BLaER1 (cell line): ENCODE measurements at regions not wholly inside any gene's neighbourhood (a gene's known extent, or its start where the extent isn't known, plus 50 kb on each side); places are given as distances from the start of the nearest gene placed in this dataset.
A peak's percentile ranks its signal among the peaks of the same experiment; 100 is the strongest.

Experiments
- H3K27ac ChIP-seq: shearing (Covaris generic); formaldehyde crosslinking; 2 replicates; pipeline ENCODE4 v1.8.1; 2022
- H3K27me3 ChIP-seq: shearing (Covaris generic); formaldehyde crosslinking; 2 replicates; pipeline ENCODE4 v1.8.1; 2022
- H3K36me3 ChIP-seq: shearing (Covaris generic); formaldehyde crosslinking; 2 replicates; pipeline ENCODE4 v1.8.1; 2022
- H3K4me1 ChIP-seq: shearing (Covaris generic); formaldehyde crosslinking; 2 replicates; pipeline ENCODE4 v1.8.1; 2022
- H3K4me2 ChIP-seq: shearing (Covaris generic); formaldehyde crosslinking; 2 replicates; pipeline ENCODE4 v1.8.1; 2022
- H3K4me3 ChIP-seq: shearing (Covaris generic); formaldehyde crosslinking; 2 replicates; pipeline ENCODE4 v1.8.1; 2022
- H3K9ac ChIP-seq: shearing (Covaris generic); formaldehyde crosslinking; 2 replicates; pipeline ENCODE4 v1.8.1; 2022
- H3K9me3 ChIP-seq: shearing (Covaris generic); formaldehyde crosslinking; 2 replicates; pipeline ENCODE4 v1.8.1; 2022
- H4K20me1 ChIP-seq: shearing (Covaris generic); formaldehyde crosslinking; 2 replicates; pipeline ENCODE4 v1.8.1; 2022
- Cebpa-rat ChIP-seq: shearing (Covaris generic); IDR thresholded peaks from 2 replicates; pipeline ENCODE4 v1.8.1; 2022

DNA sequence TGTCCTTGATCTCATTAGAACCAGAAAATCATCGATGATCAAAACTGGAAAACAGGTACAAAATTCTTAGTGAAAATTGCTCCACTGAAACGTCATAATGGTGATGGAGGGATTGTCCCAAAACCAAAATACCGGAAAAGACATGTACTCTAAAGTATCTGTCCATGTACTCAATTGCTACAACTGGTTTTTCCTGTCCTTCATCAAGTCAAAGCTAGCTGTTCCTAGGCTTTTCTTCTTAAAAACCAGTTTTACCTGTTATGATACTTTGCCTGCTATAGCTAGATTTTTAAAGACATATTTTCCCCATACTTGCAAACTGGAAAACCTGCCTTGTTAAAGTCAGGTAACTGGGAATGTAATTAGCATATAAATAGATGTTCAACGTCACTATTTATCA is 50.5 kb upstream of the LRRC1 start:
- Histone ChIP-seq H3K4me3 (no peak overlapping the region), H3K4me2 (no peak overlapping the region), H3K9ac (no peak overlapping the region), H3K4me1 (no peaks in the 10 kb centered on the region), H3K9me3 (no peaks in the 10 kb centered on the region), H4K20me1 (no peaks in the 10 kb centered on the region), H3K27ac (no peak overlapping the region), H3K27me3 (no peaks in the 10 kb centered on the region), H3K36me3 (no peaks in the 10 kb centered on the region)
- TF ChIP-seq Cebpa-rat, result no peak

DNA sequence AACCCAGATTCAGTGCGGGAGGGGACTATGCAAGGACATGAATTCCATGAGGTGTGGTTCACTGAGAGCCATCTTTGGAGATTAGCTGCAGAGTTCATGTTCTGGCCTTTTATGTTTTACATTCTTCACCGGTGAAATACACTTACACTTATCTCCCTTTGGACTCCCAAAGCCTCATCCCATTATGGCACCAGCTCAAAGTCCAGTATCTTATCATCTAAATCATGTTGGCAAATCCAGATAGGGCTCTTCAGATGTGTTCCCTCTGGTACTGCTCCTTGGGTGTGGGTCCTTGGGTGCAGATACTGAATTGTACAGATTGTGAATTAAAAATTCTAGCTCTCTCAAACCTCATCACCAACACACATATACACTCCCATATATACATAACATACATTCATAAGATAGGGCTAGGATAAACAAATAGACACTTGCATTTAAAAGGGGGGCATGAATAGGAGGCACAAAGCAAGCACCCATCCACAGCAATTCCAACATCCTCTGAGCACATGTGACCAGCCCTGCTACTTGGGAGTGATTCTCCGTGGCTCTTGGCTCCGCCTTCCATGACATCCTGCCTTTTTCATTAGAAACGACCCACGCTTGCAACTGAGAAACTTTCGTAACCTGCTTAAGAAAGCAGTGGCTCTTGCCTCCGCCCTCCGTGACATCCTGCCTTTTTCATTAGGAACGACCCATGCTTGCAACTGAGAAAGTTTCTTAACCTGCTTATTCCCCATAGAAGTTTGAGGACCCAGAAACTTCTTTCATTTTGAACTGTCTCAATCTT is 53.6 kb upstream of the LRRC1 start:
- H3K27ac ChIP-seq, result no peak overlapping the region
- no peaks in the 10 kb centered on the region for H3K9me3 ChIP-seq
- no peaks in the 10 kb centered on the region for H3K36me3 ChIP-seq
- no peaks in the 10 kb centered on the region for H3K27me3 ChIP-seq
- peaks cover under 1% of the 10 kb centered on the region; the same call in 1 of the 2 replicates for H3K4me1 ChIP-seq
- H3K4me2 ChIP-seq, result no peak overlapping the region
- H3K9ac ChIP-seq, result no peak overlapping the region
- H4K20me1 ChIP-seq, result no peaks in the 10 kb centered on the region
- no peak for TF ChIP-seq Cebpa-rat
- H3K4me3 ChIP-seq, result no peak overlapping the region

GRCh38 chr6:53737746-53738145 is 57.1 kb upstream of the LRRC1 start:
- Histone ChIP-seq H3K27me3 (no peaks in the 10 kb centered on the region), H3K27ac (no peak overlapping the region), H3K4me3 (no peak overlapping the region), H3K4me1 (peaks cover 17% of the 10 kb centered on the region), H3K9ac (no peak overlapping the region), H3K36me3 (no peaks in the 10 kb centered on the region), H3K9me3 (no peaks in the 10 kb centered on the region), H4K20me1 (no peaks in the 10 kb centered on the region), H3K4me2 (no peak overlapping the region)
- no peak for TF ChIP-seq Cebpa-rat

GRCh38 chr6:53735896-53736295 is 58.9 kb upstream of the LRRC1 start:
- Histone ChIP-seq H3K27ac (no peak overlapping the region), H4K20me1 (no peaks in the 10 kb centered on the region), H3K27me3 (no peaks in the 10 kb centered on the region), H3K4me3 (no peak overlapping the region), H3K36me3 (no peaks in the 10 kb centered on the region), H3K4me1 (peaks cover 27% of the 10 kb centered on the region), H3K9ac (no peak overlapping the region), H3K4me2 (peak overlapping the region; percentile 60), H3K9me3 (no peaks in the 10 kb centered on the region)
- no peak for TF ChIP-seq Cebpa-rat

DNA sequence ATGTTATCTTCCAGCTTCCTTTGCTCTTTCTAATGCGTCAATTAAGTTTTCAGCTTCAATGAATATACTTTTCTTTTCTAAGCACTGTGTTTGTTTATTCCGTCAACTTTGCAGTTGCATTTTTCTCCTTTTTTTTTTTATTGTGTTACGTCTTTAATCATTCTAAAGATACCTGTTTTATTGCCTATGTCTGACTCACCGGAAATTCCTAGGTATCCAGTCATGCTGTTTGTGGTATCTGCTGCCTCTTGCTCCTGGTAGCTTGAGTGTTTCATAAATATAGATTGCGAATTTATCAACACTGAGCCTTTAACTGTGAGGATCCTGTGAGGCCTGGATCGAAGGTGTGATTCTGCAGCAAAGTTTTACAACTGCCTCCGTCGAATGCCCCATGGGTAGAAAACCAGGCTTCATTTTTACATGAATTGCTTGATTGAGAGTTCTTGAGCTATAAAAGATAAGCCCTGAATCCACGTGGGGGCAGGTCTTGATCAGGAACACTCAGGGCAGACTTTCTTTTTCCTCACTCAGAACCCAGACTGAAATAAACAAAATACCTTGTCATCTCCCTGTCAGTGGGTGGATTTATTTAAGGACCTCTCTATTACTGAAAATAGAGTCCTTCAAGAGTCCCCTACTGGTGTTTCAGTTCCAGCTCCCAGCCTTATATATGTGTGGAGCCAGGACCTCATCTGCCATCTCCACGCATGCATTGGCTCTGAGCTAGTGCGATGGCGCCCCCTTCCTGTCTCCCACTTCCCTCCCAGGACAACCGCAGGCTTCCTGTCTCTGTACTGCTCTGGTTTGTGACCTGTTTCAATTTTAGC is 60.1 kb upstream of the LRRC1 start:
- Histone ChIP-seq H3K4me1 (peaks cover 27% of the 10 kb centered on the region), H3K4me2 (peak overlapping the region; percentile 60), H3K9ac (no peak overlapping the region), H3K36me3 (no peaks in the 10 kb centered on the region), H3K9me3 (no peaks in the 10 kb centered on the region), H4K20me1 (no peaks in the 10 kb centered on the region), H3K27ac (no peak overlapping the region), H3K4me3 (no peak overlapping the region), H3K27me3 (no peaks in the 10 kb centered on the region)
- TF ChIP-seq Cebpa-rat, result no peak

DNA sequence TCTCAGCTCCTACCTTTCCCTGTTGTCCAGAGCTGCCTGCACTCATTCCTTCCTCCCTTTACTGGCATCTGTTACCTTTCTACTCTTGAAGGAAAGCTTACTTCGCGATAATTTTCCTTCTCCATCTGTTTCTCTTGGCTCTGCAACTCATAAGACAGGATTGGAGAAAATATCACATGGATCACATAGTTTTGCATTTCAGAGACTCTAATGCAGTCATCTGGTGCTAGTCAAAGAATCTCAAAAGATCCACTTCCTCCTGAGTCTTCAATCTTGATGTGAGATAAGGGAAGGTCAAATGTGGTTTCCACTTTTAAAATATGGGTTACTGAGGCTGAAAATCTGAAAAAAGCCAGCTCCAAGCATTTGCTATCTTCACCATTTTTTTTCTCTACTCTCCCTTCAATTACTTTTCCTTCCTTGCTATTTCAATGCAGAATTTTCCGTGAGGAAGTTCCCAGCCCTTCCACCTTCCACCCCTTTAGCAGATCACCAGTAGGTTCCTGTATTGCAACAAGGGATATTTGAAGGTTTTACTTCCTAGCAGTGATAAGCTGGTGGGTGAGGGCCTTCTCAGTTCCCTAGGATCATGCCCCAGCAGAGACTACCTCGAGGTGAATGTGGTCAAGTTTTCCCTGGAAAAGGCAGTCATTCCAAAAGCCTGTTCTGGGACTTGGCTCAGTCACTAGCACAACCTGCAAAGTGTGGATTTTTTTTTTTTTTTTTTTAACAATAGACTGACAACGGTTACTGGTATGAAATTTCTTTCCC is 62.8 kb upstream of the LRRC1 start:
- TF ChIP-seq Cebpa-rat, result no peak
- H3K9me3 ChIP-seq, result no peaks in the 10 kb centered on the region
- no peak overlapping the region for H3K9ac ChIP-seq
- no peak overlapping the region for H3K4me3 ChIP-seq
- peaks cover 27% of the 10 kb centered on the region for H3K4me1 ChIP-seq
- no peaks in the 10 kb centered on the region for H4K20me1 ChIP-seq
- H3K27me3 ChIP-seq, result no peaks in the 10 kb centered on the region
- no peak overlapping the region for H3K27ac ChIP-seq
- no peaks in the 10 kb centered on the region for H3K36me3 ChIP-seq
- peak overlapping the region; percentile 26 for H3K4me2 ChIP-seq

DNA sequence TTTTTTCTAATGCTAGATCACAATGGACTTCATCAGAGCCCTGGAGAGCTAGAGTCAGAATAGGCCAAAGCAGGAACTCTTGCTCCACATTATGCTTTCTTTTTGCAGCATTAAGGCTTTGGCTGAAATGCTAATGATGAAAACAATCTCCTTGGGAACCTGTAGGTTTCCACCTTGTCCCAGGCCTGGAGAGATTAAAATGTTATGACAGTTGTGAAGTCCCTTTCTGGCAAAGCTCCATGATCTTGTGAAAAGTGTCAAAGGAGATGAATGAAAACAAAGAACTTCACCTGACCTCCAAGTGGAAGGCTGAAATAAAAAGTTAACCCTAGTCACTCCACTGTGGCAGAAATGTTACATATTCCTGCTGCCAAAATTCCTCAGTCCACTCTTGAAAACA is 64.0 kb upstream of the LRRC1 start:
- Histone ChIP-seq H3K27me3 (no peaks in the 10 kb centered on the region), H4K20me1 (no peaks in the 10 kb centered on the region), H3K27ac (no peak overlapping the region), H3K9me3 (no peaks in the 10 kb centered on the region), H3K4me2 (no peak overlapping the region), H3K4me3 (no peak overlapping the region), H3K4me1 (peaks cover 22% of the 10 kb centered on the region), H3K36me3 (no peaks in the 10 kb centered on the region), H3K9ac (no peak overlapping the region)
- TF ChIP-seq Cebpa-rat, result no peak

GRCh38 chr6:53728570-53729194 is 63.1 kb upstream of the KLHL31 start:
- H3K27me3 ChIP-seq, result no peaks in the 10 kb centered on the region
- peaks cover 10% of the 10 kb centered on the region for H3K4me1 ChIP-seq
- H3K9ac ChIP-seq, result no peak overlapping the region
- no peak overlapping the region for H3K4me2 ChIP-seq
- H3K36me3 ChIP-seq, result no peaks in the 10 kb centered on the region
- TF ChIP-seq Cebpa-rat, result no peak
- no peaks in the 10 kb centered on the region for H3K9me3 ChIP-seq
- no peak overlapping the region for H3K4me3 ChIP-seq
- no peak overlapping the region for H3K27ac ChIP-seq
- H4K20me1 ChIP-seq, result no peaks in the 10 kb centered on the region

GRCh38 chr6:53727748-53728147 is 62.2 kb upstream of the KLHL31 start:
- no peak overlapping the region for H3K4me3 ChIP-seq
- TF ChIP-seq Cebpa-rat, result no peak
- no peak overlapping the region for H3K9ac ChIP-seq
- no peaks in the 10 kb centered on the region for H3K27me3 ChIP-seq
- H4K20me1 ChIP-seq, result no peaks in the 10 kb centered on the region
- H3K36me3 ChIP-seq, result no peaks in the 10 kb centered on the region
- H3K4me1 ChIP-seq, result peaks cover 10% of the 10 kb centered on the region
- H3K4me2 ChIP-seq, result no peak overlapping the region
- no peak overlapping the region for H3K27ac ChIP-seq
- H3K9me3 ChIP-seq, result no peaks in the 10 kb centered on the region
